Thyroid gland (tissue), 4 donors: ENCODE measurements at regions not wholly inside any gene's neighbourhood (a gene's known extent, or its start where the extent isn't known, plus 50 kb on each side); places are given as distances from the start of the nearest gene placed in this dataset.

Experiments
- CTCF ChIP-seq, 6 experiments: fragments of 200-600 bp in 3 of 6; fragments of 450-650 bp in 3 of 6; sonication (generic) in 3 of 6; IDR thresholded peaks; one replicate each; pipeline ENCODE4 v1.5.1; 2016 to 2019; ENCODE audit warnings: antibody characterized with exemption in 6 of 6, mild to moderate bottlenecking in 2 of 6, inconsistent platforms in 1 of 6, moderate library complexity in 1 of 6
- POLR2A ChIP-seq, 2 donors: fragments of 450-650 bp; IDR thresholded peaks; one replicate each; pipeline ENCODE4 v1.6.1; 2017; ENCODE audit warnings: antibody characterized with exemption in 2 of 2, mild to moderate bottlenecking in 2 of 2, moderate library complexity in 1 of 2

GRCh38 chr12:126767334-126767733 is 1499.6 kb upstream of the TMEM132C start:
- TF ChIP-seq POLR2A (IDR thresholded peaks at IDR 0.05) (no peak), CTCF (IDR thresholded peaks at IDR 0.05) (no peak)
